Endodermal cell (in vitro differentiated cells): ENCODE measurements at regions not wholly inside any gene's neighbourhood (a gene's known extent, or its start where the extent isn't known, plus 50 kb on each side); places are given as distances from the start of the nearest gene placed in this dataset.
A peak's percentile ranks its signal among the peaks of the same experiment; 100 is the strongest.

Source experiments
- DNase-seq: peaks from one replicate; pipeline ENCODE4 v3.0.0-alpha.2; 2017
- H3K27ac ChIP-seq: 2 replicates; pipeline ENCODE4 v1.5.1; 2013; ENCODE audit warnings: mild to moderate bottlenecking, low read depth, low read length, moderate library complexity
- H3K27me3 ChIP-seq: 2 replicates; pipeline ENCODE4 v1.6.1; 2013; ENCODE audit warnings: mild to moderate bottlenecking, low read length, moderate library complexity; ENCODE audit not compliant: insufficient read depth, control insufficient read depth, poor library complexity, severe bottlenecking
- H3K36me3 ChIP-seq: 2 replicates; pipeline ENCODE4 v1.7.0; 2013; ENCODE audit warnings: mild to moderate bottlenecking, low read length, moderate library complexity; ENCODE audit not compliant: control insufficient read depth, insufficient read depth
- H3K4me1 ChIP-seq: one replicate; pipeline ENCODE4 v1.7.0; 2013; ENCODE audit warnings: low read length; ENCODE audit not compliant: control insufficient read depth, insufficient read depth
- H3K4me3 ChIP-seq: 2 replicates; pipeline ENCODE4 v1.5.1; 2013; ENCODE audit warnings: mild to moderate bottlenecking, low read length, moderate library complexity
- H3K9ac ChIP-seq: 2 replicates; pipeline ENCODE4 v1.6.1; 2013; ENCODE audit warnings: mild to moderate bottlenecking, low read length, moderate library complexity; ENCODE audit not compliant: poor library complexity, severe bottlenecking; ENCODE audit errors: extremely low read depth
- H3K9me3 ChIP-seq: 2 replicates; pipeline ENCODE4 v1.6.1; 2013; ENCODE audit warnings: mild to moderate bottlenecking, low read length, moderate library complexity; ENCODE audit not compliant: control insufficient read depth
- H3K27ac Mint-ChIP-seq: 2 replicates; pipeline ENCODE4 v1.8.0; 2020; ENCODE audit warnings: mixed read lengths
- H3K27me3 Mint-ChIP-seq: 2 replicates; pipeline ENCODE4 v1.8.0; 2021; ENCODE audit warnings: mild to moderate bottlenecking, mixed read lengths; ENCODE audit not compliant: insufficient read depth
- H3K36me3 Mint-ChIP-seq: 2 replicates; pipeline ENCODE4 v1.8.0; 2020; ENCODE audit warnings: low read depth, mixed read lengths
- H3K4me1 Mint-ChIP-seq: 2 replicates; pipeline ENCODE4 v1.8.0; 2020; ENCODE audit warnings: mixed read lengths
- H3K4me3 Mint-ChIP-seq: 2 replicates; pipeline ENCODE4 v1.8.0; 2020; ENCODE audit warnings: mild to moderate bottlenecking, moderate library complexity, mixed read lengths
- H3K9me3 Mint-ChIP-seq: 2 replicates; pipeline ENCODE4 v1.8.0; 2020; ENCODE audit warnings: mild to moderate bottlenecking, mixed read lengths
- WGBS, 2 experiments: methylation state at CpG; one replicate each; pipeline versions ENCODE4 v1.1.5 to v1.1.7; 2013; ENCODE audit warnings: missing lambda C conversion rate in 2 of 2, mixed read lengths in 1 of 2; ENCODE audit not compliant: insufficient coverage in 1 of 2, insufficient read length in 1 of 2; 5-methylcytosine and 5-hydroxymethylcytosine counted together
- TF ChIP-seq, protein P1 (sequence below): fragments of 200-600 bp; sonication (generic); conservative IDR thresholded peaks from 2 replicates; pipeline ENCODE4 v1.5.0; 2021; ENCODE audit warnings: antibody characterized with exemption, mild to moderate bottlenecking

DNA sequence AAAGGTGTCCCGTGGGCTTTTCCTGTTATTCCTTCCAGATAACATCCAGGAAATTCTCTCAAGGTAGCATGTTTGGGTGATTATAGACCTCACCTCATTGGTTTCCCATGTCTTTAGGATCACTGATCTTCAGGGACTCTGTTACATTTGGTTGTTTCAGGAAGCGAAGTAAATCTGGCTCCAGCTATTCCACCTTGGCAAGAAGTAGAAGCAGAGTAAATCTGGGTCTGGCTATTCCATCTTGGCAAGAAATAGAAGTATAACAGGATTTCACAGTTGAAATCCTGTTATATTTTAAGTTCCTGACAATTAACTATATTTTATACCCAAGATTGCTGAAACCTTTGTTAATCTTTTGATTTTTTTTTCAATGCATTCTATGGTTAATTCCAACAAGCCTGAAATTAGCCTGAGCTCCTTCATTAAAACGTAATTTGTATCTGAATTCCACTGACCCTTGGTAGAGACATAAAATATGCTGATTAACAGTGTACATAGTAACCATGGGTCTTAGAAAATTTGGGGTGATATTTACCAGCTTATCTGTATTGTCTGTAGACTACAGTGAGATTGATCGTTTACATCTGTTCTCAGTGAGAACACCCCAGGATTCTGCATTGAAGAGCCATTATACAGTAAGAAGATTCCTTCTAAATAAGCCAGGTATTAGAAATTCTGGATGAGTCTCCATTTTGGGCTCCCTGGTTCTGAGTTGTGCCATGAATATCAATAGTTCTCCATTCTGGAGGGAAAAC, 267.6 kb upstream of the SLITRK6 start:
- DNase-seq = no peak
- no peak overlapping the region for H3K27ac Mint-ChIP-seq
- Histone ChIP-seq H3K4me3 (no peak overlapping the region), H3K27ac (no peak overlapping the region), H3K9me3 (no peaks in the 10 kb centered on the region), H3K9ac (no peak overlapping the region), H3K36me3 (no peaks in the 10 kb centered on the region), H3K4me1 (no peaks in the 10 kb centered on the region), H3K27me3 (no peaks in the 10 kb centered on the region)
- H3K4me1 Mint-ChIP-seq = no peaks in the 10 kb centered on the region
- 67 to 94% methylated on average over 1 to 4 of the region's 4 CpGs for WGBS, 2 experiments
- no peaks in the 10 kb centered on the region for H3K36me3 Mint-ChIP-seq
- H3K9me3 Mint-ChIP-seq = no peaks in the 10 kb centered on the region
- H3K4me3 Mint-ChIP-seq = no peak overlapping the region
- no peaks in the 10 kb centered on the region for H3K27me3 Mint-ChIP-seq
- TF ChIP-seq, protein P1, sequence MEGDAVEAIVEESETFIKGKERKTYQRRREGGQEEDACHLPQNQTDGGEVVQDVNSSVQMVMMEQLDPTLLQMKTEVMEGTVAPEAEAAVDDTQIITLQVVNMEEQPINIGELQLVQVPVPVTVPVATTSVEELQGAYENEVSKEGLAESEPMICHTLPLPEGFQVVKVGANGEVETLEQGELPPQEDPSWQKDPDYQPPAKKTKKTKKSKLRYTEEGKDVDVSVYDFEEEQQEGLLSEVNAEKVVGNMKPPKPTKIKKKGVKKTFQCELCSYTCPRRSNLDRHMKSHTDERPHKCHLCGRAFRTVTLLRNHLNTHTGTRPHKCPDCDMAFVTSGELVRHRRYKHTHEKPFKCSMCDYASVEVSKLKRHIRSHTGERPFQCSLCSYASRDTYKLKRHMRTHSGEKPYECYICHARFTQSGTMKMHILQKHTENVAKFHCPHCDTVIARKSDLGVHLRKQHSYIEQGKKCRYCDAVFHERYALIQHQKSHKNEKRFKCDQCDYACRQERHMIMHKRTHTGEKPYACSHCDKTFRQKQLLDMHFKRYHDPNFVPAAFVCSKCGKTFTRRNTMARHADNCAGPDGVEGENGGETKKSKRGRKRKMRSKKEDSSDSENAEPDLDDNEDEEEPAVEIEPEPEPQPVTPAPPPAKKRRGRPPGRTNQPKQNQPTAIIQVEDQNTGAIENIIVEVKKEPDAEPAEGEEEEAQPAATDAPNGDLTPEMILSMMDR = no peak

DNA sequence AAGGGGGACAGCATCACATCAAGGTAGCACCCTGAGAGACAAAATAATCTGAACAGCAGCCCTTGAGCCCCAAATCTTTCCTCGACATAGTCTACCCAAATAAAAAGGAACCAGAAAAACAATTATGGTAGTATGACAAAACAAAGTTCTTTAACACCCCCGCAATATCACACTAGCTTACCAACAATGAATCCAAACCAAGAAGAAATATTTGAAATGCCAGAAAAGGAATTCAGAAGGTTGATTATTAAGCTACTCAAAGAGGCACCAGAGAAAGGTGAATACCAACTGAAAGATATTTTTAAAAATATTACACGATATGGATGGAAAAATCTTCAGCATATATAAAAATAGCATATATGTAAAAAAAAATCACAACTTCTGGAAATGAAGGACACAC, 252.9 kb upstream of the SLITRK6 start:
- 78% methylated on average over 2 of the region's 3 CpGs; no CpG with 5 or more reads in 1 of the 2 experiments for WGBS, 2 experiments
- Histone ChIP-seq H3K4me3 (no peak overlapping the region), H3K27ac (no peak overlapping the region), H3K36me3 (no peaks in the 10 kb centered on the region), H3K9me3 (no peaks in the 10 kb centered on the region), H3K27me3 (no peaks in the 10 kb centered on the region), H3K4me1 (no peaks in the 10 kb centered on the region), H3K9ac (no peak overlapping the region)
- Mint-ChIP-seq H3K4me1 (peaks cover 10% of the 10 kb centered on the region), H3K27me3 (no peaks in the 10 kb centered on the region), H3K27ac (no peak overlapping the region), H3K36me3 (no peaks in the 10 kb centered on the region), H3K4me3 (no peak overlapping the region), H3K9me3 (no peaks in the 10 kb centered on the region)
- DNase-seq = no peak
- TF ChIP-seq, protein P1 = no peak

DNA sequence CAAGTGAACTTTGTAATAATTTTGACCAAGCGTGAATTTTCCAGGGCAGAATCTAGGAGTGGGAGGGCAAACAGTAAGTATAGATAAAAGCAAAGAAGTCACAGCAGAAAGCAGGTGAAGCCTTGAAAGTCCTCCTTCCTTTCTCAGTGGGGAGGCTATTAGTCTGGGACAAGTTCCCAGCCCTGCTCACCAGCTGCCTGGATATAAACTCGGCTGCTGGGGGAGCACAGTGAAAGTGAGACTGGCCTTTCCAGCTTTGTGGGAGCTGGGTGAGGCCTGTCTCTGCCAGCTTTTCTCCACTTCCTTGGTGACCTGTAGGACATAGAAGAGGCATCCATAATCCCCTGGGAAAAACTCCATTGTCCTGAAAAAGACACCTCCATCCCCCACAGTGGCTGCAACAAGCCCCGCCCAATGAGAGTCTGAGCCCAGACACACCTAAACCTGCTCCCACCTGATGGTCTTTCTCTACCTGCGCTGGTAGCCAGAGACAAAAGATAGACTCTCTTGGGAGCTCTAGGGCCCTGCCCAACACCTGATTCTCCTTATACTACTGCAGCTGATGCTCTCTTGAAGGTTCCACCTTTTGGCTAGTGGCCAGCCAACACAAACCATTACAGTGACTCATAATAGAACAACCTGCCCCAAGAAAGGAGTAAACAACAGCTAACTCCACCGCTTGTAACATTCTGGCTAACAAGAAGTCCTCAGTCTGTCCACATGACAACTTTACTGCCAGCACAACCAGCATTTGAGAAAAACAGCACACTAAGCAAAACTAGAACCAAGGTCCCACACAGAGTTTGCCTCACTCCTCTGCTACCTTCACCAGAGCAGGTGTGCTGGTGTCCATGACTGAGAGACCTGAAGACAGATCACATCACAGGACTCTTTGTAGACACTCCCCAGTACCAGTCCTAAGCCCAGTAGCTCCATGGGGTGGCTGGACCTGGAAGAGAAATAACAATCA, 252.2 kb upstream of the SLITRK6 start:
- Mint-ChIP-seq H3K9me3 (no peaks in the 10 kb centered on the region), H3K27me3 (no peaks in the 10 kb centered on the region), H3K4me3 (no peak overlapping the region), H3K4me1 (peaks cover 10% of the 10 kb centered on the region), H3K27ac (no peak overlapping the region), H3K36me3 (no peaks in the 10 kb centered on the region)
- no peak overlapping the region for H3K4me3 ChIP-seq
- TF ChIP-seq, protein P1 = no peak
- peak; percentile 54 for DNase-seq
- no peaks in the 10 kb centered on the region for H3K9me3 ChIP-seq
- H3K4me1 ChIP-seq = no peaks in the 10 kb centered on the region
- H3K27ac ChIP-seq = no peak overlapping the region
- H3K9ac ChIP-seq = no peak overlapping the region
- H3K36me3 ChIP-seq = no peaks in the 10 kb centered on the region
- 88 to 89% methylated on average over 3 to 5 of the region's 5 CpGs for WGBS, 2 experiments
- no peaks in the 10 kb centered on the region for H3K27me3 ChIP-seq
